A549 (cell line): ENCODE measurements at regions not wholly inside any gene's neighbourhood (a gene's known extent, or its start where the extent isn't known, plus 50 kb on each side); places are given as distances from the start of the nearest gene placed in this dataset.

ENCODE experiments used
- ATAC-seq, 2 experiments: fragments of 200-7000 bp in 1 of 2; fragments of >200 bp in 1 of 2; cut with Nextera tagmentation in 1 of 2; cut with Tn5 transposase in 1 of 2; 3 replicates each; pipeline versions ENCODE4 v1.8.0 to v1.9.1; 2018 to 2020; ENCODE audit warnings: mild to moderate bottlenecking in 1 of 2, moderate library complexity in 1 of 2
- CTCF ChIA-PET: fragments of 300-600 bp; sonication (Branson Sonifier 250); formaldehyde crosslinking; extraction: SDS; loops from one replicate; lab custom pipeline; 2021; ENCODE audit warnings: antibody characterized with exemption, inconsistent platforms; lab: Yijun Ruan, JAX
- POLR2A ChIA-PET: fragments of 350-600 bp; formaldehyde crosslinking; extraction: SDS; loops from one replicate; lab custom pipeline; 2021; ENCODE audit warnings: antibody characterized with exemption, inconsistent platforms; lab: Yijun Ruan, JAX
- DNase-seq, 2 experiments: peaks; one replicate each; pipeline versions ENCODE4 v3.0.0 to v3.0.0-alpha.2; 2011 to 2016; ENCODE audit warnings: low read depth in 1 of 2, low spot score in 1 of 2
- FAIRE-seq: peaks from 2 replicates; lab custom pipeline; 2011; peaks lifted over from hg19 to GRCh38; lab: Jason Lieb, UNC
- H3K27ac ChIP-seq, 2 experiments: fragments of >200 bp; sonication (Bioruptor Twin); formaldehyde crosslinking; 3 replicates each; pipeline ENCODE4 v1.5.1; 2016 to 2017
- H3K4me1 ChIP-seq: fragments of >200 bp; sonication (Bioruptor Twin); formaldehyde crosslinking; 3 replicates; pipeline ENCODE4 v1.6.1; 2016
- H3K4me2 ChIP-seq: fragments of >200 bp; sonication (Bioruptor Twin); formaldehyde crosslinking; 3 replicates; pipeline ENCODE4 v1.6.1; 2016
- H3K4me3 ChIP-seq: fragments of >200 bp; sonication (Bioruptor Twin); formaldehyde crosslinking; 3 replicates; pipeline ENCODE4 v1.5.1; 2016
- H3K9me3 ChIP-seq: fragments of >200 bp; sonication (Bioruptor Twin); formaldehyde crosslinking; 3 replicates; pipeline ENCODE4 v1.6.1; 2016
- BCL3 ChIP-seq: fragments of >200 bp; sonication (Bioruptor Twin); formaldehyde crosslinking; IDR thresholded peaks from 3 replicates; pipeline ENCODE4 v1.6.1; 2016
- BHLHE40 ChIP-seq: IDR thresholded peaks from 2 replicates; pipeline ENCODE4 v1.6.1; 2012; ENCODE audit warnings: low read depth, low read length, inconsistent platforms
- CBX8 ChIP-seq: fragments of 200-600 bp; sonication (generic); IDR thresholded peaks from 2 replicates; pipeline ENCODE4 v1.6.1; 2016
- ELK1 ChIP-seq: fragments of 150-350 bp; IDR thresholded peaks from 2 replicates; pipeline ENCODE4 v1.6.1; 2014; ENCODE audit warnings: low read depth, mild to moderate bottlenecking, low read length
- ESRRA ChIP-seq: fragments of 150-350 bp; IDR thresholded peaks from 2 replicates; pipeline ENCODE4 v1.6.1; 2014; ENCODE audit warnings: mild to moderate bottlenecking, low read length, borderline replicate concordance
- FOSB ChIP-seq: fragments of 250-450 bp; sonication (Bioruptor Pico); IDR thresholded peaks from 2 replicates; pipeline ENCODE4 v1.5.0; 2020; ENCODE audit warnings: mild to moderate bottlenecking, moderate library complexity
- GATA3 ChIP-seq: IDR thresholded peaks from 2 replicates; pipeline ENCODE4 v1.6.1; 2012; ENCODE audit warnings: borderline replicate concordance
- HDAC2 ChIP-seq: fragments of 200-600 bp; sonication (generic); IDR thresholded peaks from 2 replicates; pipeline ENCODE4 v1.6.1; 2016
- HOXA7 ChIP-seq: fragments of 250-450 bp; sonication (Bioruptor Pico); IDR thresholded peaks from 2 replicates; pipeline ENCODE4 v1.5.0; 2020; ENCODE audit warnings: mild to moderate bottlenecking, moderate library complexity
- KDM1A ChIP-seq: fragments of 200-600 bp; sonication (generic); IDR thresholded peaks from 2 replicates; pipeline ENCODE4 v1.6.1; 2016; ENCODE audit warnings: low read depth, mild to moderate bottlenecking
- MAFK ChIP-seq: fragments of 450-650 bp; IDR thresholded peaks from 2 replicates; pipeline ENCODE4 v1.6.1; 2014; ENCODE audit not compliant: partially characterized antibody
- MYC ChIP-seq: IDR thresholded peaks from 2 replicates; pipeline ENCODE4 v1.6.1; 2012; ENCODE audit warnings: mild to moderate bottlenecking, inconsistent platforms, low read length, improper control_type of control experiment, borderline replicate concordance
- PHF8 ChIP-seq: fragments of 200-600 bp; sonication (generic); IDR thresholded peaks from 2 replicates; pipeline ENCODE4 v1.6.1; 2016; ENCODE audit warnings: low read depth, mild to moderate bottlenecking, antibody characterized with exemption, moderate library complexity, borderline replicate concordance
- POLR2A ChIP-seq: IDR thresholded peaks from 2 replicates; pipeline ENCODE4 v1.6.1; 2012; ENCODE audit warnings: mild to moderate bottlenecking, low read length
- RARB ChIP-seq: fragments of 250-450 bp; sonication (Bioruptor Pico); IDR thresholded peaks from 2 replicates; pipeline ENCODE4 v1.8.0; 2021; ENCODE audit warnings: mild to moderate bottlenecking, moderate library complexity
- REST ChIP-seq: fragments of 200-600 bp; sonication (generic); IDR thresholded peaks from 2 replicates; pipeline ENCODE4 v1.6.1; 2016; ENCODE audit warnings: antibody characterized with exemption, mild to moderate bottlenecking, moderate library complexity
- RNF2 ChIP-seq: fragments of 200-600 bp; sonication (generic); IDR thresholded peaks from 2 replicates; pipeline ENCODE4 v1.6.1; 2016; ENCODE audit warnings: low read depth, mild to moderate bottlenecking, antibody characterized with exemption, moderate library complexity, borderline replicate concordance
- TP53 ChIP-seq: fragments of 250-450 bp; sonication (Bioruptor Pico); IDR thresholded peaks from 2 replicates; pipeline ENCODE4 v1.5.0; 2021; ENCODE audit warnings: mild to moderate bottlenecking, moderate library complexity
- ZFP36 ChIP-seq: fragments of 450-650 bp; IDR thresholded peaks from 2 replicates; pipeline ENCODE4 v1.6.1; 2014; ENCODE audit warnings: borderline replicate concordance; ENCODE audit not compliant: partially characterized antibody
- WGBS: methylation state at CpG from one replicate; pipeline ENCODE4 v1.1.6; 2017; ENCODE audit errors: missing lambda C conversion rate; 5-methylcytosine and 5-hydroxymethylcytosine counted together
- TF ChIP-seq, protein P1 (sequence below): IDR thresholded peaks from 2 replicates; pipeline ENCODE4 v1.6.1; 2012; ENCODE audit warnings: low read depth, borderline replicate concordance

DNA sequence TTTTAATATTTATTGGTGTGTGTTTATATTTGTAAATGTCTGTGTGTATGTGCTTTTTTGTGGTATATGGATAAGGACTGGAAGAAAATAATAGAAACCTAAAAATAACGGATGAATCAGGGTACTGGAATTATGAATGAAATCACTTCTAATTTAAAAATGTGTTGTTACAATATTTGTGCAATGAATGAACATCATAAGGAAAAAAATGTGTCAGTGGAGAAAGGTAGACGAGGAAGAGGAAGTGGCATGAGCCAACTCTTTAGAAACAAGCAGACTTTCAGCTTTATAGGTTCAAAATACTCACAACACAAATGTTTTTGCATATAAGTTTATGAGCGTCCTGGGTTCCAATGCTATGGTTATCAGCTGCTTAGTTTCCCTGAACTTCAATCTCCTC, 59.4 kb downstream of the SOX2 start:
- DNase-seq = no peak
- no peak for FAIRE-seq
- TF ChIP-seq RNF2 (no peak), RARB (CRISPR knock-in tag) (no peak), ELK1 (no peak), MAFK (no peak), HDAC2 (no peak), GATA3 (no peak), ZFP36 (no peak), ESRRA (no peak), REST (no peak), PHF8 (no peak), POLR2A (no peak), TP53 (CRISPR knock-in tag) (no peak), HOXA7 (CRISPR knock-in tag) (no peak), KDM1A (no peak), FOSB (CRISPR knock-in tag) (no peak), CBX8 (no peak), MYC (no peak), BCL3 (no peak)
- TF ChIP-seq, protein P1, sequence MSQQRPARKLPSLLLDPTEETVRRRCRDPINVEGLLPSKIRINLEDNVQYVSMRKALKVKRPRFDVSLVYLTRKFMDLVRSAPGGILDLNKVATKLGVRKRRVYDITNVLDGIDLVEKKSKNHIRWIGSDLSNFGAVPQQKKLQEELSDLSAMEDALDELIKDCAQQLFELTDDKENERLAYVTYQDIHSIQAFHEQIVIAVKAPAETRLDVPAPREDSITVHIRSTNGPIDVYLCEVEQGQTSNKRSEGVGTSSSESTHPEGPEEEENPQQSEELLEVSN = no peak
- no peak for ATAC-seq
- ChIA-PET CTCF (no interaction called here), POLR2A (no interaction called here)
- Histone ChIP-seq H3K27ac (no peak overlapping the region), H3K4me2 (no peak overlapping the region), H3K4me3 (no peak overlapping the region), H3K9me3 (no peaks in the 10 kb centered on the region), H3K4me1 (no peaks in the 10 kb centered on the region)
- WGBS = 68% methylated on average over 3 of the region's 3 CpGs

GRCh38 chr3:181772166-181772565, 60.4 kb downstream of the SOX2 start:
- Histone ChIP-seq H3K4me2 (no peak overlapping the region), H3K4me1 (no peaks in the 10 kb centered on the region), H3K4me3 (no peak overlapping the region), H3K27ac (no peak overlapping the region), H3K9me3 (no peaks in the 10 kb centered on the region)
- no peak for ATAC-seq
- no peak for FAIRE-seq
- ChIA-PET POLR2A (no interaction called here), CTCF (interaction anchor here (0.7 kb wide), 1 partner anchor 411 kb away, joined by 3 read pairs; no protein-coding TSS in a partner anchor)
- TF ChIP-seq BHLHE40 (no peak), MAFK (peak; percentile 55)
- DNase-seq = no peak
- 54% methylated on average over 2 of the region's 2 CpGs for WGBS
